Left lung (tissue), 4 donors: ENCODE measurements at regions not wholly inside any gene's neighbourhood (a gene's known extent, or its start where the extent isn't known, plus 50 kb on each side); places are given as distances from the start of the nearest gene placed in this dataset.

Experiments used
- ATAC-seq: fragments of 200-7000 bp; cut with Tn5 transposase; one replicate; pipeline ENCODE4 v1.9.1; 2020; ENCODE audit warnings: moderate library complexity
- DNase-seq, 4 donors: peaks; one replicate each; pipeline ENCODE4 v3.0.0-alpha.2; 2013 to 2020
- H3K27ac ChIP-seq, 2 donors: fragments of 200-600 bp; sonication (generic) in 1 of 2; one replicate each; pipeline versions ENCODE4 v1.5.0 to v1.8.0; 2020 to 2021
- H3K27me3 ChIP-seq, 2 donors: fragments of 200-600 bp; sonication (generic) in 1 of 2; one replicate each; pipeline versions ENCODE4 v1.5.0 to v1.8.0; 2020 to 2021
- H3K36me3 ChIP-seq, 2 donors: fragments of 200-600 bp; sonication (generic) in 1 of 2; one replicate each; pipeline versions ENCODE4 v1.5.0 to v1.8.0; 2020 to 2021
- H3K4me1 ChIP-seq, 2 donors: fragments of 200-600 bp; one replicate each; pipeline ENCODE4 v1.8.0; 2021
- H3K4me3 ChIP-seq, 2 donors: fragments of 200-600 bp; sonication (generic) in 1 of 2; one replicate each; pipeline versions ENCODE4 v1.5.0 to v1.8.0; 2020 to 2021; ENCODE audit warnings: mild to moderate bottlenecking in 1 of 2
- H3K9me3 ChIP-seq, 2 donors: fragments of 200-600 bp; sonication (generic) in 1 of 2; one replicate each; pipeline versions ENCODE4 v1.5.0 to v1.8.0; 2020 to 2021
- CTCF ChIP-seq, 2 donors: fragments of 200-600 bp; sonication (generic) in 1 of 2; IDR thresholded peaks; one replicate each; pipeline versions ENCODE4 v1.5.0 to v1.8.0; 2021; ENCODE audit warnings: antibody characterized with exemption in 2 of 2
- intact Hi-C, 2 donors: fragments of 100-400 bp; cut with DNase I; formaldehyde crosslinking; loops; one replicate each; pipeline versions ENCODE4 v1.11.2 to v1.14.2; 2022
- donor health status: DM: no; HTN: yes; CAD: no.
- donor health status: DM: no; HTN: no; CAD: no.

- Histone ChIP-seq H3K36me3 (no peaks in the 10 kb centered on the region), H3K4me1 (no peaks in the 10 kb centered on the region), H3K27ac (no peak overlapping the region), H3K4me3 (no peak overlapping the region), H3K27me3 (no peaks in the 10 kb centered on the region), H3K9me3 (peaks cover 0 to 2% of the 10 kb centered on the region in 2 donors)
- ATAC-seq (no peak), DNase-seq (peak in 2 of 4 donors; percentile 4 to 56)
- no peak for TF ChIP-seq CTCF (IDR thresholded peaks at IDR 0.05)
- intact Hi-C loops, result no loop called here
These were observed 324.0 kb upstream of the REG3G start for GRCh38 chr2:78701546-78701945.

- DNase-seq, result no peak
- no peak for ATAC-seq
These were observed 317.6 kb upstream of the REG3G start for GRCh38 chr2:78707776-78708386.

DNA sequence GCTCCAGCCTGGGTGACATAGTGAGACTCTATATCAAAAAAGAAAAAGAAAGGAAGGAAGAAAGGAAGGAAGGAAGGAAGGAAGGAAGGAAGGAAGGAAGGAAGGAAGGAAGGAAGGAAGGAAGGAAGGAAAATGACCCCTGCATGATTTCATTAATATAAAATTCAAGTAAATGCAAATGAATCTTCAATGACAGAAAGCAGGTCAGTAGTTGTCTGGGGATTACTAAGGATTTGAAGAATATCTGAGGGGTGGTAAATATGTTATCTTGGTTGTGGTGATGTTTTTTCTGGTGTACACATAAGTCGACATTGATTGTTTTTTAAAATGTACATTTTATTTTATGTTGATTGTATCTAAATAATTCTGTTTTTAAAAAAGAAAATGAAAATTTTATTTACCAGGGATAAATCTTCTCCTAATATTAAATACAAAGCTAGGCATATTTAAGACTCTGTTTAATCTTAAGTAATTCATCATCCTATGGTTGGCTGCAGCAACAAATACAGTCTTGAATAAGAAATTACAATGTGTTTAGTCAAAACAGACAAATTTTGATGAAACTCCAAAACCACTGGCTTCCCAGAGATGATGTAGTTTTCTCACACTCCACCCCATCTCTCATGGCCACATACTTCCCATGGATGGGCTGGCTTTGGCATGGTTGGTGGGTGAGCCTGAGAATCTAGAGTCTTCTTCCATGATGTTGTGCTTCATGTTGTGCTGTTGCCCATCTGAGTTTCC, 314.7 kb upstream of the REG3G start:
- Histone ChIP-seq H3K4me1 (no peaks in the 10 kb centered on the region), H3K36me3 (no peaks in the 10 kb centered on the region), H3K27me3 (no peaks in the 10 kb centered on the region), H3K9me3 (no peaks in the 10 kb centered on the region), H3K4me3 (no peak overlapping the region), H3K27ac (no peak overlapping the region)
- DNase-seq (no peak), ATAC-seq (no peak)
- no peak for TF ChIP-seq CTCF (IDR thresholded peaks at IDR 0.05)
- intact Hi-C loops, result no loop called here

More at GRCh38 chr2:78707776-78708386, 317.6 kb upstream of the REG3G start:
- Histone ChIP-seq H3K27me3 (no peaks in the 10 kb centered on the region), H3K27ac (no peak overlapping the region), H3K36me3 (no peaks in the 10 kb centered on the region), H3K4me3 (no peak overlapping the region), H3K9me3 (no peaks in the 10 kb centered on the region), H3K4me1 (no peaks in the 10 kb centered on the region)
- intact Hi-C loops, result no loop called here
- TF ChIP-seq CTCF (IDR thresholded peaks at IDR 0.05), result no peak

GRCh38 chr2:78715293-78715692, 310.2 kb upstream of the REG3G start:
- Histone ChIP-seq H3K4me3 (no peak overlapping the region), H3K27me3 (no peaks in the 10 kb centered on the region), H3K27ac (no peak overlapping the region), H3K9me3 (no peaks in the 10 kb centered on the region), H3K36me3 (no peaks in the 10 kb centered on the region), H3K4me1 (no peaks in the 10 kb centered on the region)
- ATAC-seq (no peak), DNase-seq (no peak)
- intact Hi-C loops, result no loop called here
- TF ChIP-seq CTCF (IDR thresholded peaks at IDR 0.05), result no peak

DNA sequence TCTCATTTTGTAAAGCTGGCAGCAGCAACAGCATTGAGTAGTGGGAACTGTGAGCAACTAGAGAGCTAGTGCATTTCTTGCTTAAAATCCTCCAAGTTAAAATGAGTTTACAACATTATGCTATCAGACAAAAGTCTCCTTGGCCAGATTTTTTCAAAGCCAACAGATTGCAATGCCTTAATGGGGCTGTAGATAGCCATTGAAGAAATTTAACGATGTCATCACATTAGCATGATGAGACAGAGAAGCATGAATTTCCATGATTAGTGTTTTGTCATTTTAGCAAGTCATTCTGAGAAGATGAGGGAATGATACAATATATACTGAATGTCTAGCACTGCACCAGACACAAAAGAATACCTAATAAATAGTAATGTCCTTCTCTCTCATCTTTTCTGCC, 307.5 kb upstream of the REG3G start:
- no peak for DNase-seq
- no peak overlapping the region for H3K27ac ChIP-seq
- H3K9me3 ChIP-seq, result no peaks in the 10 kb centered on the region
- H3K27me3 ChIP-seq, result no peaks in the 10 kb centered on the region
- H3K4me1 ChIP-seq, result no peaks in the 10 kb centered on the region
- TF ChIP-seq CTCF (IDR thresholded peaks at IDR 0.05), result no peak
- H3K36me3 ChIP-seq, result no peaks in the 10 kb centered on the region
- intact Hi-C loops, result no loop called here
- no peak for ATAC-seq
- no peak overlapping the region for H3K4me3 ChIP-seq
